ENCODE measurements at regions not wholly inside any gene's neighbourhood (a gene's known extent, or its start where the extent isn't known, plus 50 kb on each side); places are given as distances from the start of the nearest gene placed in this dataset.

DNA sequence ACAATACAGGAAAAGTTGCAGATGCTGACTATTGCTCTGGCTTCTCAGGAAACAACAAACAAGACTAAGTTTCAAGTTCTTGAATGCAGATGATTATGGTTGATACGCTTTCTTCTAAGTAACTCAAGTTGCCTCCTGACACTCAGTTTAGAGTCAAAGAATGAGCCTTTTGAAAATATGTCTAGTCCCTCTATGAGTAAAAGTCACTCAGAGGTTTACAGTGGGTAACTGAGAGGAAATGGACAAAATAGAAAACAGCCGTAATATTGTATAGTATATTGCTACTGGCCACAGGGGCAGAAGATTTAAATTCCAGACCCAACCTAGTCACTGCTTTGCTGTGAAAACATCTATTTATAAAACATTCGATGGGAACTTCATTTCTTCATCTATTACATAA is 280.0 kb upstream of the ID4 start:
- TF ChIP-seq, protein P1, sequence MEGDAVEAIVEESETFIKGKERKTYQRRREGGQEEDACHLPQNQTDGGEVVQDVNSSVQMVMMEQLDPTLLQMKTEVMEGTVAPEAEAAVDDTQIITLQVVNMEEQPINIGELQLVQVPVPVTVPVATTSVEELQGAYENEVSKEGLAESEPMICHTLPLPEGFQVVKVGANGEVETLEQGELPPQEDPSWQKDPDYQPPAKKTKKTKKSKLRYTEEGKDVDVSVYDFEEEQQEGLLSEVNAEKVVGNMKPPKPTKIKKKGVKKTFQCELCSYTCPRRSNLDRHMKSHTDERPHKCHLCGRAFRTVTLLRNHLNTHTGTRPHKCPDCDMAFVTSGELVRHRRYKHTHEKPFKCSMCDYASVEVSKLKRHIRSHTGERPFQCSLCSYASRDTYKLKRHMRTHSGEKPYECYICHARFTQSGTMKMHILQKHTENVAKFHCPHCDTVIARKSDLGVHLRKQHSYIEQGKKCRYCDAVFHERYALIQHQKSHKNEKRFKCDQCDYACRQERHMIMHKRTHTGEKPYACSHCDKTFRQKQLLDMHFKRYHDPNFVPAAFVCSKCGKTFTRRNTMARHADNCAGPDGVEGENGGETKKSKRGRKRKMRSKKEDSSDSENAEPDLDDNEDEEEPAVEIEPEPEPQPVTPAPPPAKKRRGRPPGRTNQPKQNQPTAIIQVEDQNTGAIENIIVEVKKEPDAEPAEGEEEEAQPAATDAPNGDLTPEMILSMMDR (IDR thresholded peaks at IDR 0.05; ENCODE audit: low read length): no peak
- TF ChIP-seq EZH2 (IDR thresholded peaks at IDR 0.05; ENCODE audit: borderline replicate concordance, low read length): no peak

Measured in OCI-LY1 (cell line).